DND-41 (cell line): ENCODE measurements at regions not wholly inside any gene's neighbourhood (a gene's known extent, or its start where the extent isn't known, plus 50 kb on each side); places are given as distances from the start of the nearest gene placed in this dataset.

Experiments used
- ATAC-seq: fragments of 200-7000 bp; cut with Tn5 transposase; 3 replicates; pipeline ENCODE4 v1.9.1; 2021; ENCODE audit warnings: low read depth; ENCODE audit not compliant: insufficient read depth
- DNase-seq: peaks from one replicate; pipeline ENCODE4 v3.0.0-alpha.2; 2020
- H2AFZ ChIP-seq: 2 replicates; pipeline ENCODE4 v1.6.0; 2012; ENCODE audit warnings: low read depth, low read length
- H3K27ac ChIP-seq: 2 replicates; pipeline ENCODE4 v1.5.1; 2012; ENCODE audit warnings: low read length, inconsistent platforms
- H3K27me3 ChIP-seq: fragments of 200-600 bp; sonication (generic); 2 replicates; pipeline ENCODE4 v1.6.0; 2012; ENCODE audit warnings: low read length, mild to moderate bottlenecking, inconsistent platforms; ENCODE audit not compliant: insufficient read depth, poor library complexity
- H3K36me3 ChIP-seq: 2 replicates; pipeline ENCODE4 v1.5.1; 2012; ENCODE audit warnings: low read length, inconsistent platforms; ENCODE audit not compliant: insufficient read depth
- H3K4me1 ChIP-seq: 2 replicates; pipeline ENCODE4 v1.5.1; 2012; ENCODE audit warnings: mild to moderate bottlenecking, low read length; ENCODE audit not compliant: insufficient read depth
- H3K4me2 ChIP-seq: 2 replicates; pipeline ENCODE4 v1.6.0; 2012; ENCODE audit warnings: mild to moderate bottlenecking, moderate library complexity, low read length, inconsistent platforms; ENCODE audit not compliant: insufficient read depth
- H3K4me3 ChIP-seq, 2 experiments: fragments of 200-600 bp in 1 of 2; shearing (Covaris generic) in 1 of 2; 2 replicates each; pipeline ENCODE4 v1.5.1; 2012 to 2016; ENCODE audit warnings: inconsistent platforms in 2 of 2, low read length in 2 of 2, mild to moderate bottlenecking in 2 of 2, low read depth in 1 of 2, moderate library complexity in 1 of 2
- H3K79me2 ChIP-seq: 2 replicates; pipeline ENCODE4 v1.6.0; 2012; ENCODE audit warnings: low read length, inconsistent platforms; ENCODE audit not compliant: insufficient read depth
- H3K9ac ChIP-seq: 2 replicates; pipeline ENCODE4 v1.6.0; 2012; ENCODE audit warnings: low read depth, mild to moderate bottlenecking, inconsistent platforms, low read length, moderate library complexity
- H3K9me3 ChIP-seq: 2 replicates; pipeline ENCODE4 v1.5.1; 2012; ENCODE audit warnings: low read length, moderate library complexity, mild to moderate bottlenecking, inconsistent platforms; ENCODE audit not compliant: insufficient read depth, severe bottlenecking
- H4K20me1 ChIP-seq: 2 replicates; pipeline ENCODE4 v1.6.0; 2012; ENCODE audit warnings: low read length; ENCODE audit not compliant: insufficient read depth
- CTCF ChIP-seq: IDR thresholded peaks from 2 replicates; pipeline ENCODE4 v1.5.1; 2012; ENCODE audit warnings: borderline replicate concordance, low read length, moderate library complexity, mild to moderate bottlenecking; ENCODE audit not compliant: poor library complexity, severe bottlenecking; ENCODE audit errors: extremely low read depth
- EZH2 ChIP-seq: IDR thresholded peaks from 3 replicates; pipeline ENCODE4 v1.6.1; 2012; ENCODE audit warnings: borderline replicate concordance, low read depth, mild to moderate bottlenecking, moderate library complexity, low read length, inconsistent platforms; ENCODE audit not compliant: severe bottlenecking

GRCh38 chr6:48996461-48997119 is 466.5 kb downstream of the MMUT start:
- Histone ChIP-seq H2AFZ (no peak overlapping the region), H3K36me3 (no peaks in the 10 kb centered on the region), H3K4me3 (no peak overlapping the region), H3K27ac (no peak overlapping the region), H3K9ac (no peak overlapping the region), H3K79me2 (no peaks in the 10 kb centered on the region), H3K4me2 (no peak overlapping the region), H4K20me1 (no peaks in the 10 kb centered on the region), H3K27me3 (no peaks in the 10 kb centered on the region), H3K4me1 (no peaks in the 10 kb centered on the region), H3K9me3 (no peaks in the 10 kb centered on the region)
- ATAC-seq (no peak), DNase-seq (no peak)
- no peak for TF ChIP-seq EZH2
- TF ChIP-seq CTCF: no peak

GRCh38 chr6:48994811-48995210 is 468.2 kb downstream of the MMUT start:
- Histone ChIP-seq H3K27me3 (no peaks in the 10 kb centered on the region), H3K4me3 (no peak overlapping the region), H3K4me1 (no peaks in the 10 kb centered on the region), H4K20me1 (no peaks in the 10 kb centered on the region), H3K36me3 (no peaks in the 10 kb centered on the region), H3K79me2 (no peaks in the 10 kb centered on the region), H3K27ac (no peak overlapping the region), H3K4me2 (no peak overlapping the region), H3K9ac (no peak overlapping the region), H3K9me3 (peaks cover 11% of the 10 kb centered on the region), H2AFZ (no peak overlapping the region)
- DNase-seq (no peak), ATAC-seq (no peak)
- TF ChIP-seq EZH2 (no peak), CTCF (no peak)

GRCh38 chr6:48990739-48991138 is 472.3 kb downstream of the MMUT start:
- DNase-seq (no peak), ATAC-seq (no peak)
- no peak for TF ChIP-seq EZH2
- TF ChIP-seq CTCF: no peak
- H3K4me3 ChIP-seq: no peak overlapping the region
- no peaks in the 10 kb centered on the region for H3K4me1 ChIP-seq
- no peaks in the 10 kb centered on the region for H3K36me3 ChIP-seq
- H3K27ac ChIP-seq: no peak overlapping the region
- H3K27me3 ChIP-seq: no peaks in the 10 kb centered on the region
- H2AFZ ChIP-seq: no peak overlapping the region
- H3K9ac ChIP-seq: no peak overlapping the region
- H3K79me2 ChIP-seq: no peaks in the 10 kb centered on the region
- peaks cover 16% of the 10 kb centered on the region for H3K9me3 ChIP-seq
- no peaks in the 10 kb centered on the region for H4K20me1 ChIP-seq
- H3K4me2 ChIP-seq: no peak overlapping the region

DNA sequence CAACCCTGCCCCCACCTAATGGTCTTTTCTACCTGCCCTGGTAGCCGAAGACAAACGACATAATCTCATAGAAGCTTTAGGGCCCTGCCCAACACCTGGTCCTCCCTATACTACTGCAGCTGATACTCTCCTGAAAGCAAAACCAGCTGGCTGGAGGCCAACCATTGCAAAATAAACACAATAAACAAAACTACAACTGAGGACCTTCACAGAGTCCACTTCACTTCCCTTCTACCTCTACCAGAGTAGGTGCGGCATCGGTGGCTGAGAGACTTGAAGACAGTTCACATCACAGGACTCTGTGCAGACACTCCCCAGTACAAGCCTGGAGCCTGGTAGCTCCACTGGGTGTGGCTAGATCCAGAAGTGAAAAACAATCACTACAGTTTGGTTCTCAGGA is 476.2 kb downstream of the MMUT start:
- Histone ChIP-seq H3K9me3 (peaks cover 16% of the 10 kb centered on the region), H2AFZ (no peak overlapping the region), H3K27me3 (no peaks in the 10 kb centered on the region), H3K27ac (no peak overlapping the region), H3K4me2 (no peak overlapping the region), H3K4me1 (no peaks in the 10 kb centered on the region), H3K9ac (no peak overlapping the region), H3K36me3 (no peaks in the 10 kb centered on the region), H3K4me3 (no peak overlapping the region), H3K79me2 (no peaks in the 10 kb centered on the region), H4K20me1 (no peaks in the 10 kb centered on the region)
- DNase-seq (no peak), ATAC-seq (no peak)
- TF ChIP-seq CTCF (no peak), EZH2 (no peak)
